ENCODE measurements at regions not wholly inside any gene's neighbourhood (a gene's known extent, or its start where the extent isn't known, plus 50 kb on each side); places are given as distances from the start of the nearest gene placed in this dataset.

- DNase-seq: no peak
- Histone ChIP-seq H3K27me3 (no peaks in the 10 kb centered on the region), H3K36me3 (no peaks in the 10 kb centered on the region), H3K4me3 (ENCODE audit: low read depth, low read length) (no peak overlapping the region), H3K4me1 (0 out of 2 replicates have a peak, but pooled peaks cover 3% of the 10 kb centered on the region), H3K9me3 (no peaks in the 10 kb centered on the region)
- no peak for TF ChIP-seq CTCF (IDR thresholded peaks at IDR 0.05; ENCODE audit: low read depth, low read length)
Measured at GRCh38 chr10:59538623-59539022, 171.0 kb downstream of the SLC16A9 start.

- no peak for DNase-seq
- H3K4me3 ChIP-seq (ENCODE audit: low read depth, low read length): no peak overlapping the region
- no peak for TF ChIP-seq CTCF (IDR thresholded peaks at IDR 0.05; ENCODE audit: low read depth, low read length)
- 0 out of 2 replicates have a peak, but pooled peaks cover 3% of the 10 kb centered on the region for H3K4me1 ChIP-seq
- H3K9me3 ChIP-seq: no peaks in the 10 kb centered on the region
- no peaks in the 10 kb centered on the region for H3K36me3 ChIP-seq
- no peaks in the 10 kb centered on the region for H3K27me3 ChIP-seq
Measured at GRCh38 chr10:59537501-59537900, 172.1 kb downstream of the SLC16A9 start.

- no peaks in the 10 kb centered on the region for H3K27me3 ChIP-seq
- no peaks in the 10 kb centered on the region for H3K9me3 ChIP-seq
- no peak overlapping the region for H3K4me3 ChIP-seq (ENCODE audit: low read depth, low read length)
- H3K4me1 ChIP-seq: 0 out of 2 replicates have a peak, but pooled peaks cover 3% of the 10 kb centered on the region
- DNase-seq: peak; percentile 15
- no peaks in the 10 kb centered on the region for H3K36me3 ChIP-seq
- no peak for TF ChIP-seq CTCF (IDR thresholded peaks at IDR 0.05; ENCODE audit: low read depth, low read length)
Measured at GRCh38 chr10:59536167-59537014, 173.3 kb downstream of the SLC16A9 start.

- no peaks in the 10 kb centered on the region for H3K27me3 ChIP-seq
- no peak for TF ChIP-seq CTCF (IDR thresholded peaks at IDR 0.05; ENCODE audit: low read depth, low read length)
- H3K36me3 ChIP-seq: no peaks in the 10 kb centered on the region
- DNase-seq: no peak
- H3K9me3 ChIP-seq: no peaks in the 10 kb centered on the region
- H3K4me1 ChIP-seq: peaks cover 8% of the 10 kb centered on the region
- no peak overlapping the region for H3K4me3 ChIP-seq (ENCODE audit: low read depth, low read length)
Measured at GRCh38 chr10:59524348-59524747, 162.0 kb upstream of the FAM13C start.

GRCh38 chr10:59523851-59524250 lies 161.5 kb upstream of the FAM13C start:
- no peak overlapping the region for H3K4me3 ChIP-seq (ENCODE audit: low read depth, low read length)
- H3K9me3 ChIP-seq: no peaks in the 10 kb centered on the region
- no peak for TF ChIP-seq CTCF (IDR thresholded peaks at IDR 0.05; ENCODE audit: low read depth, low read length)
- peaks cover 8% of the 10 kb centered on the region for H3K4me1 ChIP-seq
- no peaks in the 10 kb centered on the region for H3K27me3 ChIP-seq
- no peaks in the 10 kb centered on the region for H3K36me3 ChIP-seq
- DNase-seq: no peak

GRCh38 chr10:59517996-59518395 lies 155.6 kb upstream of the FAM13C start:
- Histone ChIP-seq H3K36me3 (no peaks in the 10 kb centered on the region), H3K4me1 (peaks cover 21% of the 10 kb centered on the region), H3K27me3 (no peaks in the 10 kb centered on the region), H3K9me3 (no peaks in the 10 kb centered on the region), H3K4me3 (ENCODE audit: low read depth, low read length) (no peak overlapping the region)
- no peak for TF ChIP-seq CTCF (IDR thresholded peaks at IDR 0.05; ENCODE audit: low read depth, low read length)
- DNase-seq: no peak

Measured in BE2C (cell line).